HT1080 (cell line): ENCODE measurements at regions not wholly inside any gene's neighbourhood (a gene's known extent, or its start where the extent isn't known, plus 50 kb on each side); places are given as distances from the start of the nearest gene placed in this dataset. TPM values are rescaled to one million over a fixed set of nuclear protein-coding genes. Genes with fewer than 3 reads are reported as not detected.

Experiments
- small RNA-seq: library from RNA; depleted of rRNA; stranded (forward); fragments of <200 nt; gene quantifications from one replicate; pipeline ENCODE3, GENCODE V24; 2014

Small RNA genes lying in the stretch of these regions (small RNA-seq; reads per million reads assigned to genes)
- gene AP003385.4 (not detected), gene AP003716.2 (not detected), gene RNU6-46P (not detected)
